CD14-positive monocyte (primary cell): ENCODE measurements at regions not wholly inside any gene's neighbourhood (a gene's known extent, or its start where the extent isn't known, plus 50 kb on each side); places are given as distances from the start of the nearest gene placed in this dataset.
"Not testable (repeated sequence)": the region's sequence is repeated elsewhere in the genome, so short reads cannot be mapped to it uniquely, and the experiment has no call there.

Source experiments
- DNase-seq, 3 donors: peaks; one replicate each; pipeline ENCODE4 v3.0.0-alpha.2; 2011 to 2022
- H2AFZ ChIP-seq: 2 replicates; pipeline ENCODE4 v1.6.0; 2012; ENCODE audit warnings: mild to moderate bottlenecking, low read depth, low read length, inconsistent platforms; ENCODE audit not compliant: insufficient read depth, poor library complexity, severe bottlenecking
- H3K27ac ChIP-seq, 2 donors: 1 replicate in 1 of 2; 2 replicates in 1 of 2; pipeline ENCODE4 v1.5.1; 2012 to 2013; ENCODE audit warnings: low read length in 2 of 2, control low read depth in 1 of 2, inconsistent platforms in 1 of 2, low read depth in 1 of 2, mild to moderate bottlenecking in 1 of 2
- H3K27me3 ChIP-seq, 2 donors: one replicate each; pipeline versions ENCODE4 v1.6.0 to v1.6.1; 2011 to 2013; ENCODE audit warnings: low read length in 2 of 2; ENCODE audit not compliant: control insufficient read depth in 2 of 2, insufficient read depth in 2 of 2
- H3K36me3 ChIP-seq, 2 donors: replicated peaks in 1 of 2; 1 replicate in 1 of 2; 2 replicates in 1 of 2; pipeline versions ENCODE4 v1.5.1 to v1.6.1; 2012 to 2013; ENCODE audit warnings: low read length in 2 of 2, control low read depth in 1 of 2, inconsistent platforms in 1 of 2, mild to moderate bottlenecking in 1 of 2; ENCODE audit not compliant: insufficient read depth in 2 of 2, control insufficient read depth in 1 of 2
- H3K4me1 ChIP-seq, 2 donors: 1 replicate in 1 of 2; 2 replicates in 1 of 2; pipeline versions ENCODE4 v1.5.1 to v1.6.1; 2012 to 2013; ENCODE audit warnings: low read length in 2 of 2, control low read depth in 1 of 2, inconsistent platforms in 1 of 2, mild to moderate bottlenecking in 1 of 2, moderate library complexity in 1 of 2; ENCODE audit not compliant: insufficient read depth in 2 of 2, control insufficient read depth in 1 of 2
- H3K4me2 ChIP-seq: replicated peaks from 2 replicates; pipeline ENCODE3; 2012; ENCODE audit warnings: low read length, moderate library complexity, mild to moderate bottlenecking; ENCODE audit not compliant: poor library complexity, severe bottlenecking; ENCODE audit errors: extremely low read depth
- H3K4me3 ChIP-seq, 3 experiments: fragments of 200-600 bp in 1 of 3; sonication (generic) in 1 of 3; replicated peaks in 1 of 3; 1 replicate in 2 of 3; 2 replicates in 1 of 3; pipeline ENCODE4 v1.5.1; 2011 to 2013; ENCODE audit warnings: low read length in 3 of 3, mild to moderate bottlenecking in 3 of 3, control low read depth in 2 of 3, low read depth in 2 of 3, inconsistent platforms in 1 of 3, moderate library complexity in 1 of 3
- H3K79me2 ChIP-seq: 2 replicates; pipeline ENCODE4 v1.6.0; 2012; ENCODE audit warnings: mild to moderate bottlenecking, control low read depth, inconsistent platforms, low read length, moderate library complexity; ENCODE audit not compliant: insufficient read depth
- H3K9ac ChIP-seq: 2 replicates; pipeline ENCODE4 v1.6.0; 2017; ENCODE audit warnings: low read length, mild to moderate bottlenecking; ENCODE audit not compliant: insufficient read depth, poor library complexity, severe bottlenecking
- H3K9me3 ChIP-seq, 2 donors: replicated peaks in 1 of 2; 1 replicate in 1 of 2; 2 replicates in 1 of 2; pipeline versions ENCODE4 v1.5.1 to v1.6.1; 2012 to 2013; ENCODE audit warnings: low read length in 2 of 2, control low read depth in 1 of 2; ENCODE audit not compliant: control insufficient read depth in 1 of 2, insufficient read depth in 1 of 2
- H4K20me1 ChIP-seq: 2 replicates; pipeline ENCODE4 v1.6.0; 2012; ENCODE audit warnings: mild to moderate bottlenecking, low read length, control low read depth, moderate library complexity; ENCODE audit not compliant: insufficient read depth
- H3K27ac Mint-ChIP-seq, 7 donors: one replicate each; pipeline ENCODE4 v1.8.0; 2020; ENCODE audit warnings: mild to moderate bottlenecking in 7 of 7, mixed read lengths in 7 of 7, moderate library complexity in 6 of 7, inconsistent platforms in 2 of 7
- H3K27me3 Mint-ChIP-seq, 3 donors: one replicate each; pipeline ENCODE4 v1.8.0; 2021 to 2022; ENCODE audit warnings: low read depth in 3 of 3, mild to moderate bottlenecking in 3 of 3, mixed read lengths in 3 of 3, moderate library complexity in 3 of 3, inconsistent platforms in 1 of 3
- H3K36me3 Mint-ChIP-seq, 2 donors: one replicate each; pipeline ENCODE4 v1.8.0; 2020; ENCODE audit warnings: mixed read lengths in 2 of 2, inconsistent platforms in 1 of 2, mild to moderate bottlenecking in 1 of 2
- H3K4me1 Mint-ChIP-seq: one replicate; pipeline ENCODE4 v1.8.0; 2020; ENCODE audit warnings: mild to moderate bottlenecking, mixed read lengths
- H3K4me3 Mint-ChIP-seq, 2 donors: one replicate each; pipeline ENCODE4 v1.8.0; 2020; ENCODE audit warnings: mild to moderate bottlenecking in 2 of 2, mixed read lengths in 2 of 2, moderate library complexity in 1 of 2
- H3K9me3 Mint-ChIP-seq, 7 donors: one replicate each; pipeline ENCODE4 v1.8.0; 2020 to 2022; ENCODE audit warnings: mixed read lengths in 7 of 7, mild to moderate bottlenecking in 6 of 7, moderate library complexity in 6 of 7, inconsistent platforms in 2 of 7
- WGBS: methylation state at CpG from one replicate; pipeline ENCODE4 v1.1.5; 2013; ENCODE audit warnings: missing lambda C conversion rate; ENCODE audit not compliant: insufficient coverage; 5-methylcytosine and 5-hydroxymethylcytosine counted together
- intact Hi-C, 2 donors: fragments of 100-400 bp; cut with micrococcal nuclease; formaldehyde crosslinking; loops; one replicate each; pipeline versions ENCODE4 v1.15.0 to v1.15.1; 2023
- TF ChIP-seq, protein P1 (sequence below): fragments of 200-600 bp; IDR thresholded peaks from one replicate; pipeline ENCODE4 v1.8.0; 2022; ENCODE audit warnings: antibody characterized with exemption, mild to moderate bottlenecking

GRCh38 chr1:166630369-166630768, 208.9 kb upstream of the POGK start:
- Mint-ChIP-seq H3K4me3 (no peak overlapping the region), H3K9me3 (peaks cover 0 to 2% (median 0%) of the 10 kb centered on the region in 7 donors), H3K36me3 (no peaks in the 10 kb centered on the region), H3K4me1 (no peaks in the 10 kb centered on the region), H3K27ac (no peak overlapping the region), H3K27me3 (peaks cover 0 to 7% (median 1%) of the 10 kb centered on the region in 3 donors)
- intact Hi-C loops, result no loop called here
- 84% methylated on average over 2 of the region's 2 CpGs for WGBS
- H4K20me1 ChIP-seq, result no peaks in the 10 kb centered on the region
- no peaks in the 10 kb centered on the region for H3K27me3 ChIP-seq
- H3K36me3 ChIP-seq, result no peaks in the 10 kb centered on the region
- H3K4me1 ChIP-seq, result no peaks in the 10 kb centered on the region
- no peak overlapping the region for H3K9ac ChIP-seq
- H3K4me2 ChIP-seq, result no peak overlapping the region
- no peak for DNase-seq
- no peak overlapping the region for H3K27ac ChIP-seq
- TF ChIP-seq, protein P1, sequence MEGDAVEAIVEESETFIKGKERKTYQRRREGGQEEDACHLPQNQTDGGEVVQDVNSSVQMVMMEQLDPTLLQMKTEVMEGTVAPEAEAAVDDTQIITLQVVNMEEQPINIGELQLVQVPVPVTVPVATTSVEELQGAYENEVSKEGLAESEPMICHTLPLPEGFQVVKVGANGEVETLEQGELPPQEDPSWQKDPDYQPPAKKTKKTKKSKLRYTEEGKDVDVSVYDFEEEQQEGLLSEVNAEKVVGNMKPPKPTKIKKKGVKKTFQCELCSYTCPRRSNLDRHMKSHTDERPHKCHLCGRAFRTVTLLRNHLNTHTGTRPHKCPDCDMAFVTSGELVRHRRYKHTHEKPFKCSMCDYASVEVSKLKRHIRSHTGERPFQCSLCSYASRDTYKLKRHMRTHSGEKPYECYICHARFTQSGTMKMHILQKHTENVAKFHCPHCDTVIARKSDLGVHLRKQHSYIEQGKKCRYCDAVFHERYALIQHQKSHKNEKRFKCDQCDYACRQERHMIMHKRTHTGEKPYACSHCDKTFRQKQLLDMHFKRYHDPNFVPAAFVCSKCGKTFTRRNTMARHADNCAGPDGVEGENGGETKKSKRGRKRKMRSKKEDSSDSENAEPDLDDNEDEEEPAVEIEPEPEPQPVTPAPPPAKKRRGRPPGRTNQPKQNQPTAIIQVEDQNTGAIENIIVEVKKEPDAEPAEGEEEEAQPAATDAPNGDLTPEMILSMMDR, result no peak
- H3K9me3 ChIP-seq, result peaks cover 0 to 3% of the 10 kb centered on the region in 2 donors
- H2AFZ ChIP-seq, result no peak overlapping the region
- no peaks in the 10 kb centered on the region for H3K79me2 ChIP-seq
- H3K4me3 ChIP-seq, result no peak overlapping the region

DNA sequence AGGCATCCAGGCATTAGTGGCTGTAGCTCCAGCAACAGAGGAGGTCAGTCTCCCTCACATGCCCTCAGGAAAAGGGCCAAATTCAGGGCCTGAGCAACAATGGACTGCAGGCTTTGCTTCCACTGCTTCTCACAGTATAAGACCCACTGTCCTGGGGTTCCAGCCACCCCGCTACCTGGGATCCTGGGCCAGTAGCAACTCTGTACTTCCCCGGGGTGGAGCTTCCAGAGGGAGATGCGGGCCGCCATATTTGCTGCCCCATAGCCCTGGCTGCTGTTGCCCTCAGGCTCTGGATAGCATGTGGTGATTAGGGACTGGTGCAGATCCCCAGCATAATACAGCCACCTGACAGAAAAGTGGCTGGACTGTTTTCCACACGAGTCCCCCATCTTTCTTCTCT, 201.1 kb upstream of the POGK start:
- H3K9me3 Mint-ChIP-seq, result peaks cover 2 to 14% (median 3%) of the 10 kb centered on the region in 7 donors
- no peaks in the 10 kb centered on the region for H3K4me1 Mint-ChIP-seq
- H3K36me3 ChIP-seq, result no peaks in the 10 kb centered on the region
- H3K27ac Mint-ChIP-seq, result no peak overlapping the region
- no peak overlapping the region for H3K9ac ChIP-seq
- intact Hi-C loops, result no loop called here
- no peaks in the 10 kb centered on the region for H3K4me1 ChIP-seq
- TF ChIP-seq, protein P1, result no peak
- H3K4me3 ChIP-seq, result no peak overlapping the region
- H3K27me3 ChIP-seq, result no peaks in the 10 kb centered on the region
- WGBS, result 90% methylated on average over 2 of the region's 5 CpGs
- H3K4me2 ChIP-seq, result no peak overlapping the region
- H3K79me2 ChIP-seq, result no peaks in the 10 kb centered on the region
- H3K27me3 Mint-ChIP-seq, result peaks cover 0 to 7% (median 2%) of the 10 kb centered on the region in 3 donors
- H3K27ac ChIP-seq, result no peak overlapping the region
- H3K4me3 Mint-ChIP-seq, result no peak overlapping the region
- DNase-seq, result no peak
- peaks cover 0 to 6% of the 10 kb centered on the region in 2 donors for H3K9me3 ChIP-seq
- H3K36me3 Mint-ChIP-seq, result no peaks in the 10 kb centered on the region
- H4K20me1 ChIP-seq, result no peaks in the 10 kb centered on the region
- no peak overlapping the region for H2AFZ ChIP-seq

DNA sequence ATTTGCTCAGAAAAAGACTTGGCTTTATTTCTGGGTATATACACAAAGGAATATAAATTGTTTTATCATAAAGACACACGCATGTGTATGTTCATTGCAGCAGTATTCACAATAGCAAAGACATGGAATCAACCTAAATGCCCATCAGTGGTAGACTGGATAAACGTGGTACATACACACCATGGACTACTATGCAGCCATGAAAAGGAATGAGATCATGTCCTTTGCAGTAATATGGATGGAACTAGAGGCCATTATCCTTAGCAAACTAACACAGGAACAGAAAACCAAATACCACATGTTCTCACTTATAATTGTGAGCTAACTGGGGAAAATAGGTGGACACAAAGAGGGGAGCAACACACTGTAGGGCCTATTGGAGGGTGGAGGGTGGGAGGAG, 182.0 kb upstream of the POGK start:
- intact Hi-C loops, H3K4me3 Mint-ChIP-seq: not testable (repeated sequence)

More for the DNA sequence above, 182.0 kb upstream of the POGK start:
- H3K36me3 Mint-ChIP-seq, H3K4me1 Mint-ChIP-seq, H3K9me3 ChIP-seq, H3K9ac ChIP-seq, H3K4me1 ChIP-seq, H3K4me2 ChIP-seq, H3K27ac Mint-ChIP-seq, H3K79me2 ChIP-seq, H3K36me3 ChIP-seq, H3K27ac ChIP-seq, H4K20me1 ChIP-seq, H3K27me3 ChIP-seq, H2AFZ ChIP-seq, H3K27me3 Mint-ChIP-seq, DNase-seq, H3K4me3 ChIP-seq: not testable (repeated sequence)
- H3K9me3 Mint-ChIP-seq, result peaks cover under 1 to 10% (median 3%) of the 10 kb centered on the region in 7 donors
- WGBS, result 100% methylated on average over 1 of the region's 2 CpGs
